GF-D8 (cell line): ENCODE measurements at regions not wholly inside any gene's neighbourhood (a gene's known extent, or its start where the extent isn't known, plus 50 kb on each side); places are given as distances from the start of the nearest gene placed in this dataset.

ENCODE experiments used
- DNase-seq: peaks from one replicate; lab custom pipeline; 2025; lab: John Stamatoyannopoulos, UW

DNA sequence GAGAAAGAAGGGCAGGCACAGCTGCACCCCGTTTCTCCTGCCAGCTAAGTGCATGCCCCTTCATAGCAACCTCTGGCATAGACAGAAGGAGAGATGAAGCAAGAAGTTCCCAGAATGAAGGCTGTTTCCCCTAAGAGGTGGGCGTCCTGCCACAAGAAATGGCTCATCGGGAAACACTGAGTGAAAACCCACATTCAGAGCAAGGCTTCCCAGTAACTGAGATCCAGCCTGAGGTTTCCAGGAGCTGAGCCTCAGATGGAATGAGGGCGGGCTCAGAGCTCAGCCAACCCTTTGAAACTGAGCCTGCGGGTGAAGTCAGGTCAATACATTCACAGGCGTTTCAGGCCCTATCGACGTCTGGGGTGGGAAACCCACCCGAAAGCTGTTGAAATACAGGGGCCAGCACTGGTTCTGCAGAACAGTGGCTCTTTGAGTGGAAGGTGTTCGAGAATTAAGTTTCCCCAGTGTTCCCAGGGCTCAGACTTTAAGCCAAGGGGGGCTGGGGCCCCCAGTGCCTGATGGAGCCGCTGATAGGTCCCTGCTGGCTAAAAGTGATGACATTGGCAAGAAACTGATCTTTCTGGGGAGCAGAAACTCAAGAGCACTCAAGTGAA is 510.2 kb downstream of the RPS24 start:
- DNase-seq, result no peak

- no peak for DNase-seq
Observed at GRCh38 chr10:78544423-78545090, 510.9 kb downstream of the RPS24 start.

DNA sequence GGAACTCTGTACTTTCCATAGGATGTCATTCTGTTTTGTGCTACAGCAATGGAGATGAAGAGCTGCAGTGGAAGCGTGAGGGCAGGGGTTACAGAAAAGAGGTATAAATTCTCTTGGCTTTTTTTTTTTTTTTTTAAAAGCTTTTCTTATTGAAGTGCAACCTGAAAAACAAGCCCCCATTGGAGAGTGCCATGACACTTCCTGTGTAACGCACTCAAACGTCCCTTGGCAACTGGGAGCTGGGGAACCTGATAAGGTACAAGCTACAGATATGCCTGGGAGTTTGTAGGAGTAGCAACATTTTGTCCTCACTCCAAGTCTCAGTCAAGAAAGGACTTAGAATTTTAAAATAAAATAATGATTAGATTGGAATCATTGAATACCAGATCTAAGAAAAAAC is 512.1 kb downstream of the RPS24 start:
- no peak for DNase-seq

DNA sequence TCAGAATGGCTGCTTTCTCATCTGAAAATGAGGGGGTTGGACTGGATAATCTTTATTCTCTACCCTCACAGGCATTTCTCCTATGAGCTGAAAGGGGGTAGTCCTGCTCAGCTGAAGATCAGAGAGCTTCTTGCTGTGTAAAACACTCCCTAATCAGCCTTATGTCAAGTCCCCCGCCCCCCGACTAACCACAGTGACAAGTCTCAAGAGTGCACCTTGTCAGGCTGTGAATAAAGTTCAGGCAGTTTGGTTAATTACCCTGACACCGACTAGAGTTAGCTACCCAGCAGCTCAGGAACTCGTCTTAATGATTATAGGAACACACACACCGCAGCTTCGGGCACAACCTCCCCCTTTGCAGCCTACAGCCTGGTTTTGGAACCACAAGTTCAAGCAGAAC is 513.7 kb downstream of the RPS24 start:
- DNase-seq, result no peak

DNA sequence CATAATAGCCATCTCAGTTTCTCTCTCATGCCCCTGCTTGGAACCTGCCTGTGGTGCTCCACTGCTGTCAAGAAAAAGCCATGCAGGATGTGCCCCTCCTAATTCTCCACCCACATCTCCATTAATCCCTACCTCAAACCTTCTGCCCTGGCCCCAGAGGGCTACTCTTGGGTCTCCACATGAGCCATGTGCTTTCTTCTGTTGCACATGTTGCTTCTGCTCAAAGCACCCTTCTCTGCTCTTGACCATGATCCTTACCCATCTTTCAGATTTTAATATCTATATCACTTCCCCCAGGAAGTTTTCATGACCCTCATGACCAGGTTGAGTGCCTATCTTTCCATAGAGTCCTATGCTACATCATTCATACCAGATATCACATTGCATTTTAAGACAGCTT is 514.2 kb downstream of the RPS24 start:
- DNase-seq, result no peak

- DNase-seq, result no peak
Observed at GRCh38 chr10:78548369-78548768, 514.7 kb downstream of the RPS24 start.

GRCh38 chr10:78549140-78549935 is 515.7 kb downstream of the RPS24 start:
- no peak for DNase-seq

GRCh38 chr10:78550090-78550489 is 516.4 kb downstream of the RPS24 start:
- no peak for DNase-seq

DNA sequence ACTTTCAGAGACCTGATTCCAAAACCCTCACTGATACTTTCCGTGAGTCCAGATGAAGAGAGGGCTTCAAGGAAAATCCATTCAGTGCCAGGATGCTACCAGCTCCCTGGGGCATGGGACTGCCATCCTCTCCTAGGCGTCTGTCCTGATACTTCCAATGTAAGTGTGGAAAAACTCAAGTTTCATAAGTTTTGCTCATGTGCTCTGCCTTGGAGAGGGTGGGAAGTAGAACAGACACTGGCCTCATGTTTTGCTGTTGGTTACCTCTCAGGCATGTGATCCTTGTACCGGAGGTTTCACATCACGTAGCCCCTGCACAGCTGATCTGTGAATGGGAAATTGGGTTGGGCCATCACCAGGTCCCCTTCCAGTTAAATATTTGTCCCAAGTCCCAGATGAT is 517.1 kb downstream of the RPS24 start:
- no peak for DNase-seq

- DNase-seq, result no peak
Observed at GRCh38 chr10:78551184-78552005, 517.4 kb upstream of the ZMIZ1 start.

- DNase-seq, result no peak
Observed at GRCh38 chr10:78552261-78552811, 516.4 kb upstream of the ZMIZ1 start.

- no peak for DNase-seq
Observed at GRCh38 chr10:78553792-78554191, 515.0 kb upstream of the ZMIZ1 start.

GRCh38 chr10:78555128-78555527 is 513.6 kb upstream of the ZMIZ1 start:
- no peak for DNase-seq

- no peak for DNase-seq
Observed at GRCh38 chr10:78556705-78557432, 511.9 kb upstream of the ZMIZ1 start.

DNA sequence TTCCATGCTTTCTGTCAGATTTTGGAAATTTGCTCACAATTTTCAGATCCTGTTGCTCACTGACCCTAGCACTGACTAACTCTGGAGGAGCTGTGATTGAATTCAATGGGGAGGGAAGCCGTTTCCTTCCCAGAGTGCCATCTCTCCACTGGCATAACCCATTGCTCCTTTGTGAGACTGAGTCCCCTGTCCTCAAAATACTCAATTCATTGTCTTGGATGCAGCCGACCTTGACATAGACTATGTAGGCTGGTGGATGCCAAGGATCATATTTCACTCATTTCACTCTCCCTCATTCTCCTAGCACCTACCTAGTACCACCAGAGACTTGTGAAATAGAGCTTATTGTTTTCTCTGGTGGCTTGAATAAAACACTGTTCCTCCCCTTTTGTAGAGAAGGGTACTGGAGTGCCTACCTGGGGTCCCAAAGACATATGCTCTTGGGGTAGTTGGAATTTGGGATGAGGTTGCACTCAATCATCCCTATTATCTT is 511.3 kb upstream of the ZMIZ1 start:
- no peak for DNase-seq

- DNase-seq, result no peak
Observed at GRCh38 chr10:78559661-78560340, 509.0 kb upstream of the ZMIZ1 start.

DNA sequence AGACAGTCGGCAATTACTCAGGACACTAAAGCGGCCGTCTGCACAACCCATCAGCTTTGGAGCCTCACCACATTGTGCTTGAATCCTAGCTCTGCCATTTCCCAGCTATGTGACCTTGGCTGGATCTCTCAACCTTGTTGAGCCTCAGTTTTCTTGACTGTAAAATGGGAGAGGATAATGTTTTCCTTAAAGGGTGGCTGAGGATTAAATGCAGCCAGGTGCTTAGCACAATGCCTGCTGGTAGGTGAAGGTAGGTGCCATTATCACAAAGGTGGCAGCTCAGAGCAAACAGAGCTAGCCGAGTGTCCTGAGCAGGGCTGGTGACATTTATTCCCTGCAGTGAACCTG is 508.5 kb upstream of the ZMIZ1 start:
- DNase-seq, result no peak

GRCh38 chr10:78563314-78563713 is 505.5 kb upstream of the ZMIZ1 start:
- no peak for DNase-seq

DNA sequence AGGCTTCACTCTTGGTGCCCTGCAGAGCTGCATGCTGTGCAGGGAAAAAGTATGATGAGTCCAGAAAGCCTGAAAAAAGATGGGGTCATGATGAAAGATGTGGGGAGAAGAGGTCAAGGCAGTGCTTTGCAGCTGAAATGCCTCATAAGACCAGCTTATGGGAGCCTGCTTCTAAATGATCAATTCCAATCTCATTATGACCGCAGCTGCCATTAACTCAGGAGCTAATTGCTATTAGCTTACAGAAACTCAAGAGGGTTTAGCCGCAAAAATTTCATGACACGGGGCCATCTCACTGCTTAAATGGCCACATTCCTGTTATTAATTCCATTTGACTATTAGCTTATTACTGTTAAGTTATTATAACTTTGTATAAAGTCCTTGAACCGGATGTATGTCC is 502.9 kb upstream of the ZMIZ1 start:
- DNase-seq, result no peak

DNA sequence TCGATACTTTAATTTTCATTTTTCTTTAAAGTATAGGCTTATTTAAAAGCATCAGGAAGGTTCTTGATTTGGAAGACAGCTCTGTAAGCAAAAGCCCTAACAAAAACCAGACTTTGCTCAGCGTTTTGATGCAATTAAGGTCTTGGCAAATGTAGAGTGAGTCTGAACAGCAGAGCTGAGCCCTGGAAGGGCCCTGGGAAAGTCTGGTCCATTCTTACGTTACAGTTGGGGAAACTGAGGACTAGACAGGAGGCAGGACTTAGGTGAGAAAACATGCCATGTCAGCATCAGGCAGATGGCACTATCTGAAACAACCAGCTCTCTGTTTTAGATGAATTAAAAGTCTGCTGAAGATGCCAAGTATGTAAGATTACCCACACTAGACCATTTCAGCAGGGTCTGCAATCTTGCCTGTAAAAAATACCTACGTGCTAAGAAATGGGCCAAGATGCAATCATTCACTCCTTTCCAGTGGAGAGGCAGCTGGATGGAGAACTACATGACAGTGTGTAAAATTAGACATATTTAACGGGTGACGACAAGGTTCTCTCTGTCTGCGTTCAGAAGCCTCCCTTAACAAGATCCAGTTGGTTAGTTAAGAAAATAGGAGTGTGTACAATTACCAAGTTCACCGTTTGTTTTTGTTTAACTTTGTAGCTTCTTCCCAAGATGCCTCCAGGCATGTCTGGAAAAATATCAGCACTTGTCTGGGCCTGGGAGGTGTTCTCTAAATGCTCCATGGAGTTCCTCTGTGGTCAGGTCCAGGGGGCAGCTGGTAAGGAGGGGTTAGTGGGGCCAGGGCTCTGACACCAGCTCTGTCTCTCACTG is 502.3 kb upstream of the ZMIZ1 start:
- DNase-seq, result no peak
